HG03108 (cell line): ENCODE measurements at regions not wholly inside any gene's neighbourhood (a gene's known extent, or its start where the extent isn't known, plus 50 kb on each side); places are given as distances from the start of the nearest gene placed in this dataset.

Source experiments
- ATAC-seq: cut with Tn5 transposase; IDR thresholded peaks from one replicate; pipeline ENCODE4 v1.9.1; 2021; ENCODE audit warnings: moderate library complexity; ENCODE audit not compliant: unreplicated experiment

GRCh38 chr1:67582625-67583461 lies 102.2 kb upstream of the GADD45A start:
- no peak for ATAC-seq

DNA sequence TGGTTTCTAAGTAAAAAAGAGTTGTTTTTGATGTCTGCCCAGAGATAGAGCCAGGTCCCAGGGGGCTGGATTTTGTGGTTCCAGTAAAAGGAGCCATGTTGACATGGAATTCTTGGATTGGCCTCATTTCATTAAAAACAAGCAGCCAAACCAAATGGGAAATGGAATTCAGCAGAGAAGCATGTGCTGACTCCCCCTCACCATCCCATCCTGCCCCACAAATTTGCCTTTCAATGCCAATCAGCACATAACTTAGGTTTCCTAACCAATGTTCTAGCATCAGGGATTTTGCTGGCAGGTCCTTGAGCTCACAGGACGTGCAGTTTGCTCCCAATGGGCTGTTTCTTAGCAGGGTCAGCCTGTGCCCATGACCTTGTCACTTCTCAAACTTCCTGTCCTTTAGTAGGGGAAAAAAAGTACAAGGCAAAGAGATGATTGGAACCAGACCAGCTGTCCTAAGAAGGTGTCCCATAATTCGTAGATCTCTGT lies 101.5 kb upstream of the GADD45A start:
- no peak for ATAC-seq

GRCh38 chr1:67584938-67585337 lies 100.1 kb upstream of the GADD45A start:
- ATAC-seq = no peak

DNA sequence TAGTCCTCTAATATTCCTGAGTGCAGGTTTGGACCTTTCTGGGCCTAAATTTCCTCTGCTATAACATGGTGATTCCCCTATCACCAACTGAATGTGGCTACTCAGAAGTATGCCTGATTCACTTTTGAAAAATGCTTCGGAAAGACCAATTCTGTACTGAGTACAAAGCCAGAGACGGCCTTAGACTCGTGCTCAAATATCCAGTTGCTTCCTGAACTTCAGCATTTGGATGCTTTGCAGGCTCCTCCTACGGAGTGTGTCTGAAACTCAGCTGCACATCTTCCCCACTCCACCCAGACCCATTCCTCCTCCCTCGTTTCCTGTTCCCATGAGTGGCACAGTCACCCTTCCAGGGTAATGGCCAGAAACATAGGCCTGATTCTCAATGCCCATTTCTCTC lies 98.4 kb upstream of the GADD45A start:
- ATAC-seq = no peak

- ATAC-seq = no peak
Observed at GRCh38 chr1:67588178-67588855, 96.7 kb upstream of the GADD45A start.

DNA sequence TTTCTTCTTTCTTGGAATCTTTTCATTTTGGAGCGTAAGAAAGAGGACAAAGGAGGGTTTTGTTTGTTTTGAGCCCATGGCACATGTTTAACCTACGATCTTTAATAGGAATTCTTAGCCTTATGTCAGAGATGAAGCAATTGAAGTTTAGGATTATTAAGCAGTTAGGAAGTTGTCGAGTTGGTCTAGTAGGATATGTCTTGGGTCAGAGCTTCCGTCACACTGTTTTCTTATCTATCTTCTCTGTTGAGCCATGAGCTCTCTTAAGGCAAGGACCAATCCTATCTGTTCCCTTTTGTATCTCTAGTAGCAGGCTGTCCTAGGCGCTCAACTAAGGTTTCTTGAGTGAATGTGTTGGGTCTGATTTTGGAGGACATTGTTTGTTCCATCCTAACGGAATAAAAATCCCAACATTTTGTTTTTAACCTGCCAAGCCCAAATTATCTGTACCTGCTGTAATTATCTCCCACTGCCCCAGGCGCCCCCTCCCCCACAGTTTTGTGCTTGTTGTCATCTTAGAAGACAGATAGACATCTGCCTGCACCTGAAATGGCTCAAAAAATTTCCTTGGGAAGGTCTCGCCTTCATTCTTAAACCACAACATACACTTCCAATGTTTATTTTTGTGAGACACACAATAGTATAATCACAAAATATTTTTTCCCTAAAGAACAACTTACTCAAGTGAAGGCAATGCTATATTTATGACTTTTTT lies 95.3 kb upstream of the GADD45A start:
- no peak for ATAC-seq

- no peak for ATAC-seq
Observed at GRCh38 chr1:67590329-67590728, 94.7 kb upstream of the GADD45A start.

DNA sequence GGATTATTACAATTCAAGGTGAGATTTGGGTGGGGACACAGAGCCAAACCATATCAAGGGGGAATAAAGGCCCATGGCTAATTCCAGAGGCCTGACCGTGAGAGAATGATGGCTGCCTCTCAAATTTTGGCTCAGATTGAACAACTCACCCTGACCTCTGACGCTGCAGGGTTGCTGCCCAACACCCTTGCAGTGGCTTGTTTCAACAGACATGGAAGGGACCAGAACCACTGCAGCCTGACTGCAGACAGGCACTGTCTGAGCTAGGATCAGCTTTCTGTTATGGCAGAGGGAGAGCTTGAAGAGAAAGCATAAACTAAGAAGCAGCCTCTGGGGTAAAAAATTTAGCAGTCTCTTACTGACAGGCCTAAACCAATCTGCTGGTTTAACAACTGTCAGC lies 90.2 kb upstream of the GADD45A start:
- ATAC-seq = no peak

DNA sequence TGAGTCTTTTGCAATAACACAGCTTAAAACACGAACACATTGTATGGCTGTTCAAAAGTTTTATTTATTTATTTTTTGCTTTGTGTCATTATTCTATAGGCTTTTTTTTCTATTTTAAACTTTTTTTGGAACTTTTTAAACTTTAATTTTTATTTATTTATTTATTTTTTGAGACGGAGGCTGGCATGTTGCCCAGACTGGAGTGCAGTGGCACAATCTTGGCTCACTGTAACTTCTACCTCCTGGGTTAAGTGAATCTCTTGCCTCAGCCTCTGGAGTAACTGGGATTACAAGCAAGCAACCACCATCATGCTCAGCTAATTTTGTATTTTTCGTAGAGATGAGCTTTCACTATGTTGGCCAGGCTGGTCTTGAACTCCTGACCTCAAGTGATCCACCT lies 88.3 kb upstream of the GADD45A start:
- ATAC-seq = no peak

DNA sequence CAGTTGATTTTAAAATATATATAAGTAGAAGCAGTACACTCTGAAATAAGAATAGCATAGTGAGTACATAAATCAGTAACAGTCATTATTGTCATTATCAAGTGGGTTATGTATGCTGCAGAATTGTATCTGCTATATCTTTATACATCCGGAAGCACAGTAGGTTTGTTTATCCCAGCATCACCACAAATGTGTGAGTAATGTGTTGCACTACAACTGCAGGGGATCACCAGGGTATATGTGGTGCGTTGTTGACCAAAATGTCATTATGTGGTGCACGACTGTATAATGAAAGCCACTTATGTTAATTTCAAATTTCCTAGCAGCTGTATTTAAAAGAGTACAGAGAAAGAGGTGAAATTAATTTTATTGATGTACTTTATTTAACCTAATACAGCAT lies 87.7 kb upstream of the GADD45A start:
- no peak for ATAC-seq

- no peak for ATAC-seq
Observed at GRCh38 chr1:67599085-67599484, 85.9 kb upstream of the GADD45A start.

GRCh38 chr1:67601539-67601938 lies 83.5 kb upstream of the GADD45A start:
- ATAC-seq = no peak

DNA sequence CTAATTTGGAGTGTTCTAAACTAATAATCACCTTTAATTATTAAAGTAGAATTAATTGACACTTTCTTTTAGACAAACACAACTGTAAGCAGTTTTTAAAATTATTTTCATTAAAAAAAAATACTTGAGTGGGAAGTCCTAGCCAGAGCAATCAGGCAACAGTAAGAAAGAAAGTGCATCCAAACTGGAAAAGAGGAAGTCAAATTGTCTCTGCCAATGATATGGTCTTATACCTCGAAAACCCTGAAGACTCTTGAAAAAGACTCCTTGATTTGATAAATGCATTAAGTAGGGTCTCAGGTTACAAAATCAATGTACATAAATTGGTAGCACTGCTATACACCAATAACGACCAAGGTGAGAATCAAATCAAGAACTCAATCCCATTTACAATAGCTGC lies 83.0 kb upstream of the GADD45A start:
- no peak for ATAC-seq

DNA sequence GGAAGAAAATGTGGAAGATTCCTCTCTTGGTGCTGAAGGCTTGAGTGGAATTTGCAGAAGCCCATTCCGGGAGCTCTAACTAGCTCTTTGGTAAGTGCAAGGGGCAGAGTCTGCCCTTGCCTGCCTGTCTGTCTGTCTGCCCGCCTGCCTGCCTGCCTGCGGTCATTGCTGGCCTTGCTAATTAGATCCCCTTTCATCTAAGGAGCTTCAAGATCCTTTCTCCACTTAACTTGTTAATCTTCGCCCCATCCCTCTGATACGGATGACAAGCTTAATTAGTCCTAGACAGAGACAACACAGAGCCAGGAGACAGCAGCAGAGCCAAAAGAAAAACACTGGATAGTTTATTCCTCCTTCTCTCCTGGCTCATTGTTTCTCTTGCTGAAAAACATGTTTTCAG lies 80.2 kb upstream of the GADD45A start:
- ATAC-seq = no peak

DNA sequence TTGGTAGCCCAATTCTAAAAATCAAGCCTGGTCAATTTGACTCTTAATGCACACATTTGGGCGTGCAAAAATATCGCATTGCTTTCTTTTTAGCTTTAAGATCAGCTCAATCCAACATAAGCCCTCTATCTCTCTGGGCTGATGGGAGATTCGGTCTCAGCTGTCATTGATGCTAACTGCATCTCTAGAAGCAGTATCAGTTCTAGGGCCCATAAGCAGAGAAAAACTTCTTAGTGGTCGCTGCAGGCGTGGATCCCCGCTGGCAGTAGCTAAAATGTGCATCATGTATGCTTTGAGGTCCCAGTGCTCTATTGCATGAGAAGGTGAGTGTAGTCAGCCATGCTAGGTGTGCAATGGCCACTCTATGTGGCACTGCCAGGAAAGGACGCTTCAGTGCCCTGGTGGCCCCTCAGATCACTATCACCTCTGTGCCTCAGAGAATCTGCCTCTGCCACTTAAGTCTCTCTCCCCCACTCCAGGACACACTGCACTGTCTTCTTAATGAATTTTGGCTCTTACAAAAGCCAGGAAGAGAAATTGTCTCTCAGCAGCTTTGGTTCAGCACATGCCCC lies 79.7 kb upstream of the GADD45A start:
- no peak for ATAC-seq

GRCh38 chr1:67607286-67607685 lies 77.7 kb upstream of the GADD45A start:
- ATAC-seq = no peak

- ATAC-seq = no peak
Observed at GRCh38 chr1:67607699-67608098, 77.3 kb upstream of the GADD45A start.

GRCh38 chr1:67608661-67609576 lies 76.1 kb upstream of the GADD45A start:
- no peak for ATAC-seq

DNA sequence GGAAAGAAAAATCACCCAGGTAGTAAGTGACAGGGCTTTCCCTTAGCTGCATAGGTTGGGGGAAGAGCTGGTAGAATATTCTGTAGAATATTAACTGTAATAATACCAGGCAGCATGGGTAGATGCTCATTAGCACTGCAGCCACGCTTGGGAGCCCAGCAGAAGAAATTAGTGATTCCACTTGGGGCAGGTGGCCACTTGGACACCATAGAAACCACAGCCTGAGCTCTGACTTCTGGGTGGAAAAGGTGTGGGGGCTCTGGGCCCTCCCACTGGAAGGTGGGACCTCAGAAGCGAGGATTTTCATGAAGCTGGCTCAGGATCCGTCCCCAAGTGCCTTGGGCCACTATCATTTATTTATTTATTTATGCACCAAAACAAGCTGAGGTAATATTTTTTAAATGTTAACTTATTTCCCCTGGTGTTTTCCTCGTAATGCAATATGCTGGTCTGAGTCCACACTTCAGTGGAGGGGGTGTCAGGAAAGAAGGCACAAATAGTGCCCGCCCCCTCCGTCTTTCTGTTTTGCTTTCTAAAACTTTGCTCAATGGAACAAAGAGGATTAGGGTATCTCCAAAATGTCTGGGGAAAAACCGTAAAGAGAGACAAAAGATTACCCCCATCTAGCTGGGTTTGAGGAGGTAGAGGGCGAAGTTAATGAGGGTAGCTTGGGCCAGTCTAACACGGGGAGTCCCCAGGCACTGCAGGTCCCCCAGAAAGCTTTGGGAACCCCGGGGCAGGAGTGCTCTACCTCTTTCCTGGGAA lies 75.2 kb upstream of the GADD45A start:
- no peak for ATAC-seq

- ATAC-seq = no peak
Observed at GRCh38 chr1:67610450-67610849, 74.6 kb upstream of the GADD45A start.
